HG03103 (cell line): ENCODE measurements at regions not wholly inside any gene's neighbourhood (a gene's known extent, or its start where the extent isn't known, plus 50 kb on each side); places are given as distances from the start of the nearest gene placed in this dataset.
"Not testable (repeated sequence)": the region's sequence is repeated elsewhere in the genome, so short reads cannot be mapped to it uniquely, and the experiment has no call there.

ENCODE experiments used
- ATAC-seq: cut with Tn5 transposase; IDR thresholded peaks from one replicate; pipeline ENCODE4 v1.9.1; 2021; ENCODE audit warnings: low read depth; ENCODE audit not compliant: unreplicated experiment

DNA sequence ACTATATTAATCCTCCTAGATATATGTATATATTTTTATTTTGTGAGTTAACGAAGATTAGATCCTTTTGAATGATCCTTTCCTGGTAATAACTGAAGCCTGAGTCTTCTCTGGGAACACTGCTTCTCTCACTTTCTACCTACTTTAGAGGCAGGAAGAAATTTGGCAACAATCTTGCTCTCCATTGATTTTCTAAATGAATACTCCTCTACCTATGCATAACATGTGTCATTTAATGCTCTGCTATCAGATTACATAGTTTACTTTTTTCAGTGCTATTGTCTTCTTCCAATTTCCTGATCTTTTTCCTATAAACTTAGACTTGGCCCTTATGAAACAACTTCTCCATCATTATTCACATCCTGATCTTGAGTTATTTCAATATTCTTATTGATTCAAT lies 60.4 kb upstream of the PDHA2 start:
- ATAC-seq = no peak

DNA sequence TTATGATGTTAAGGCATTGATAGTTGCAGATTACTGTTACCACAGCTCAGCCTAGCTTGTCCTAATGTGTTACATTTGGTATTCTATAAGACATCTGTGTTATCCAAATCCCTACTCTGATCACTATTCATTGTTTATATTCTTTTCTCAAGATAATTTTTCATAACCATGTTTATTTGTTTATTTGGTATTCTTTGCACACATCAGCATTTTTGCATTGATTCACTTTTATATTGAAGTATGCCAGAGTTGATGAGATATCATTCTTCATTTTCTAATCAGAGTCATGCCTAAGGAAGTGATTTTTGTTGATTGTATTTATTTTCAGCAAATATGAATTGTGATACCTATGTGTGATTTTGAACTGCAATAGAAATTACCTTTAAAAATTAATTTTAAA lies 61.2 kb upstream of the PDHA2 start:
- no peak for ATAC-seq

GRCh38 chr4:95770605-95771004 lies 69.3 kb upstream of the PDHA2 start:
- ATAC-seq = not testable (repeated sequence)

- no peak for ATAC-seq
These were observed 74.9 kb upstream of the PDHA2 start for GRCh38 chr4:95764961-95765360.

- no peak for ATAC-seq
These were observed 78.0 kb upstream of the PDHA2 start for GRCh38 chr4:95761871-95762270.

GRCh38 chr4:95761426-95761825 lies 78.5 kb upstream of the PDHA2 start:
- ATAC-seq = no peak

GRCh38 chr4:95760646-95761045 lies 79.2 kb upstream of the PDHA2 start:
- not testable (repeated sequence) for ATAC-seq

DNA sequence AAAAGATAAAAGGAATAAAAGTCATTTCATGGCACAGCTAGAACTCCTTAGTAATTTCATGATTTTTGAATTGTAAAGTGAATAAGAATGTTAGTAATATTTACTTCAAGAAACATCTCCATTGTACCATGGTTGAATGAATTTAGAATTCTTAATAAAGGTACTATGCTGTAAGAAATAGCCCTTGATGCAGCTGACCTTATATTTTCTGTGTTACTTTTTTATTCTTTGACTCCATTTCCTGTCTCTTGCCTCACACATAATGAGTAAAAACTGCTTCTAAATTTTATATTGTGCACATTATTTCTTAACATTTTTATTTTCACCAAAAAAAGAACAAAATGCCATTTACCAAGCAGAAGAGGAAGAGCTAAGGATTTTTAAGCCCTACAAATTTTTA lies 81.9 kb upstream of the PDHA2 start:
- ATAC-seq = no peak

DNA sequence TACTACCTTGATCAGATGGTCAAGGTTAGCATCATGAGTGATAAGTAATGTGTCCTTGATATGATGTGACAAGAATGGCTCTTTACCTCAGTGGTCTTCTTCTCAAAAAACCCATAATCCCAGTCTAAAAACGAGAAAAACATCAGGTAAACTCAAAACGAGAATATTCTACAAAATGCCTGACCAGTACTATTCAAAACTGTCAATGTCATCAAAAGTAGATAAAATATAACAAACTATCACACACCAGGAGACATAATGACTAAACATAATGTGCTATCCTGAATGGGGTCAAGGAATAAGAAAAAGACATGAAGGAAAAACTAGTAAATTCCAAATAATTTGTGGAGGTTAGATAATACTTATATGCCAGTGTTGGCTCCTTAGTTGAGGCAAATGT lies 85.2 kb upstream of the PDHA2 start:
- no peak for ATAC-seq

DNA sequence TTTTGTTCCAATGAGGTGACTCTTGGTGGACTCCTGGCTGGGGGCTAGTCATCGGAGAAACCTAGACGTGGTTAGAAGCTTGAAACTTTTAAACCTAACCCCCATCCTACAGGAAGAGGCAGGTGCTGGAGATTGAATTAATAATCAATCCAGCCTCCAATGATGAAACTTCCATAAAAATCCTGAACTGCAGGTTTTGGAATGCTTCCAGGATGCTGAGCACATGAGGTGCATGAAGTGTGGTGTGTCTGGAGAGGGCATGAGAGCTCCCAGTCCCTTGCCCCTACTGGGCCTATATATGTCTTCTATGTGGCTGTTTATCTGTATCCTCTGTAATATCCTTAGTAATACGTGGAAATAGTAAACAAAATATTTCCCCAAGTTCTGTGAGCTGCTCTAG lies 90.7 kb upstream of the PDHA2 start:
- no peak for ATAC-seq

- no peak for ATAC-seq
These were observed 97.0 kb upstream of the PDHA2 start for GRCh38 chr4:95742872-95743271.

GRCh38 chr4:95742179-95742578 lies 97.7 kb upstream of the PDHA2 start:
- no peak for ATAC-seq

GRCh38 chr4:95732061-95732460 lies 107.8 kb upstream of the PDHA2 start:
- no peak for ATAC-seq

DNA sequence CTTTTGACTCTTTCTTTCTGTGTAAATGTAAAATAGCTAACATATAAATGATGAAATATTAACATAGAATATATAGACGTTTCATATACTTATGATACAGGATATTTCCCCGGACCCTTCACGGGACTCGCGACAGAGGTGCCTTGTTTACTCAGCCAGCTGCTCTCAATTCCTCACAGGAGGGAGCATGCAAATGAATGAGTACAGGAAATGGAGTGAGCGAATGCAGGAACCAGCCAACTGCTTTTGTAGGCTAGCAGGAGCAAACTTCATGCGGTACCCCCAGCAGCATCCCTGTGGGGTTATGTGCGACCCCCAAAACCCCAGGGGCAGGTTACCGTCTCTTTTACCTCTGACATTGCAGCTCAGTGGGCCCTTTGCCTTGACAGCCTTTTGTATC lies 110.3 kb upstream of the PDHA2 start:
- no peak for ATAC-seq

DNA sequence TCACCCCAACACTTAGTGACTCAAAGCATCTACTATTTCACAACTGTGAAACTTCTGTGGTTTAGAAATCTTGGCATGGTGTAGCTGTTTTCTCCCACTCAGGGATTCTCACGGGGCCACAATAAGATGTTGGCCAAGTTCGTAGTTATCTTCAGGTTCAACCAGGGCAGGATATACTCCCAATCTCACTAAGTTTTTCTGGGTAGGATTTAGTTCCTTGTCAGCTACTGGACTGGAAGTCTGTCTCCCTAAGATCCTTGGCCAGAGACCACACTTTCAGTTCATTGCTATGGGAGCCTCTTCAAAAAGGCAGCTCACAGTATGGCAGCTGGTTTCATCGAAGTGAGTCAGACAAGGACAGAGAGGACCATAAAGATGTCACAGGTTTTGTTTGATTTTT lies 111.7 kb upstream of the PDHA2 start:
- no peak for ATAC-seq

DNA sequence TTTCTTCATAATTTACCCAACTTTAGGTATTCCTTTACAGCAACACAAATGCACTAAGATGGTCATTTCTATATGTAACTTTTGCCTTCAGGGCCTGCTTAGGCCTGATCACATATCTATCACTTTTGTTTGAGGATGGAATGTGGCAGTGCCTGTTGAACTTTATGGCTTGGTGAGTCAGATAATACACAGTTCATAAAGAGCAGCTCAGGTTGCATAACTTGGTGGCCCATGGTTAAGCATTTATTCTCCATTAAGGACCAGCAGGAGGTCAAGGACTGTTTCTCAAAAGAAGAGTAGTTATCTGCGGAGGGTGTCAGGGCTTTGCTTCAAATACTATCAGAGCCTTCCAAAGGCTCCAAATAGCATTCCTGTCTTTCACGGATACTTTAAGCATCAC lies 124.1 kb upstream of the PDHA2 start:
- no peak for ATAC-seq

DNA sequence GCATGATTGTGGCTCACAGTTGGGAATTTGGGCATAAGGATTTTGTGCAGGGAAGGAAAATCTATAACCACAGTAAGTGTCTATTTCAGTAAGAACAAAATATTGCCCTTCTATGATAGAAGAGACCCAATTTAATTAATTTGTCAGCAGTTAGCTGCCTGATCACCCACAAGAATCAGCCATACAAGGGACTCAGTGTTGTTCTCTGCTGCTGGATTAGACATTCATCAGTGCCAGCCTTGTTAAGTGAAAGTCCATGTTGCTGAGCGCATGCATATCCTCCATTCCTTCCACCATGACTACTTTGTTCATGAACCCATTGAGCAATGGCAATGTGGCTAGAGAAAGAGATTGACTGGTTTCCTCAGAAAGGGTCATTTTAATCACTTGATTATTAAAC lies 125.3 kb upstream of the PDHA2 start:
- no peak for ATAC-seq

GRCh38 chr4:95705323-95705722 lies 134.6 kb upstream of the PDHA2 start:
- no peak for ATAC-seq

DNA sequence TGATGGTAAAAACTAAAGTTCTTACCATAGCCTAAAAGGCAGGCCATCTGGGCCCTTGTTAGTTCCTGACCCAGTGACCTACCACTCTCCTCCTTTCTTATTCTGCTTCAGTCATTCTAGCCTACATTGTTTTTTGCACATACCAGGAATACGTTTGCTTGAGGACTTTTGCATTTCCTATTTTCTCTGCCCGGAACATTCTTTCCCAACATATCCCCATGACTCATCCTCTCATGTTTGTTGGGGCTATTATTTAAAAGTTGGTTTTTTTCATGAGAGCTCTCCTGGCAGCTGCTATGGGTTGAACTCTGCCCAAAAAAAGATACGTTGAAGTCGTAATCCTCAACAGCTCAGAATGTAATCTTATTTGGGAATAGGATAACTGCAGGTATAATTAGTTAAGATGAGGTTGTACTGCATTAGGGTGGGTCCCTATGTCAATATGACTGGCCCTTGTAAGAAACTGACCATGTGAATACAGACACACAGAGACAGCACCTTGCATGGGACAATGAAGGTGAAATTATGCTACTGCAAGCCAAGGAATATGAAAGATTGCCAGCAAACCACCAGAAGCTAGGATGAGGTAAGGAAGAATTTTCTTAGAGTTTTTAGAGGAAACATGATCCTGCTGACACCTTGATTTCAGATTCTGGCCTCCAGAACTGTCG lies 138.3 kb upstream of the PDHA2 start:
- ATAC-seq = no peak

DNA sequence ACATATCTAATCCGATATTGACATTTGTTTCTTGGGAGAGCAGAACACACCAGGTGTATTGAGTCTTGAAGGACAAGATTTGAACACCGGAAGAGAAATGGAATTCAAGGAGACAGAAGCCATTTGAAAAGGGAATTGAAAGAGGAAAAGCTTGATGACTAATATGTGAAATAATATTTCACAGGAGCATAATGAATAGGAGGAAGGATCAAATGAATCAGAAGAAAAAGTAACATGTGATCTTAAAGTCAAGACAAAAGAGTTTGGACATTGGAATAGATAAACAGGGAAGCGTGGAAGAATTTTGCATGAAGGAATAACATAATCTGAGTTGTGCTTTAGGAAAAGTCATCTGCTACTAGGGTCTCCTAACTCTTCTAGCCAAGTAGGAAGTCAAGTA lies 145.5 kb upstream of the PDHA2 start:
- ATAC-seq = no peak

- no peak for ATAC-seq
These were observed 144.8 kb upstream of the UNC5C start for GRCh38 chr4:95693594-95693993.

DNA sequence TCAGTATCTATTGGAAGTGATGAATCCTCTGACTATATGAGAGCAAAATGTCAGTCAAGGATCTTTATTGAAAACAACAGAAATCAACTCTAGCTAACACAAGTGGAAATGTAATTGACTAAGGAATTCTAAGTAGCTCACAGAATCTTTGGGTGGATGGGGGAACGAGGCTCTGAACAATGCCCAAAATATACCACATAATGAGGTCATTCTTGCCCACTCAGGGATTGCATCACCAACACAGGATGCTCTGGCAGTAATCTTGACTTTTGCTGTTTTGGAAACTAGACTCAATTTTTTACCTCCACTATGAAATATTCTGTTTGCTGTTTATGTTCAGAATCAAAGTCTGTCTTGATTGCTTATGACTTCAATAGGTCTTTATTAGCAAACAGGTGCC lies 127.4 kb upstream of the UNC5C start:
- no peak for ATAC-seq

GRCh38 chr4:95675623-95676022 lies 126.8 kb upstream of the UNC5C start:
- no peak for ATAC-seq
